HUES6 (cell line): ENCODE measurements at regions not wholly inside any gene's neighbourhood (a gene's known extent, or its start where the extent isn't known, plus 50 kb on each side); places are given as distances from the start of the nearest gene placed in this dataset.
"Not testable (repeated sequence)": the region's sequence is repeated elsewhere in the genome, so short reads cannot be mapped to it uniquely, and the experiment has no call there.

Source experiments
- H3K27ac ChIP-seq: 2 replicates; pipeline ENCODE4 v1.7.0; 2013; ENCODE audit warnings: low read depth, mild to moderate bottlenecking, low read length, inconsistent platforms
- H3K27me3 ChIP-seq: 2 replicates; pipeline ENCODE4 v1.6.1; 2013; ENCODE audit warnings: low read length; ENCODE audit not compliant: control insufficient read depth, insufficient read depth
- H3K36me3 ChIP-seq: 2 replicates; pipeline ENCODE4 v1.6.1; 2013; ENCODE audit warnings: low read length; ENCODE audit not compliant: control insufficient read depth, insufficient read depth
- H3K4me1 ChIP-seq: 2 replicates; pipeline ENCODE4 v1.6.1; 2013; ENCODE audit warnings: low read length; ENCODE audit not compliant: control insufficient read depth, insufficient read depth
- H3K4me3 ChIP-seq: 2 replicates; pipeline ENCODE4 v1.5.1; 2013; ENCODE audit warnings: low read depth, low read length
- H3K9ac ChIP-seq: one replicate; pipeline ENCODE4 v1.6.1; 2013; ENCODE audit warnings: mild to moderate bottlenecking, low read length
- H3K9me3 ChIP-seq: 2 replicates; pipeline ENCODE4 v1.6.1; 2013; ENCODE audit warnings: low read depth, low read length; ENCODE audit not compliant: control insufficient read depth, insufficient read depth

- Histone ChIP-seq H3K9me3 (peaks cover 3% of the 10 kb centered on the region; the same call in 1 of the 2 replicates), H3K4me3 (no peak overlapping the region), H3K9ac (no peak overlapping the region), H3K4me1 (no peaks in the 10 kb centered on the region), H3K27ac (no peak overlapping the region), H3K27me3 (peaks cover 22% of the 10 kb centered on the region), H3K36me3 (no peaks in the 10 kb centered on the region)
These were observed 260.5 kb downstream of the CDK5RAP2 start for GRCh38 chr9:120319452-120319851.

GRCh38 chr9:120315154-120315553 lies 264.8 kb downstream of the CDK5RAP2 start:
- Histone ChIP-seq H3K9me3 (peaks cover 10% of the 10 kb centered on the region; the same call in 1 of the 2 replicates), H3K4me3 (no peak overlapping the region), H3K27me3 (no peaks in the 10 kb centered on the region), H3K27ac (no peak overlapping the region), H3K4me1 (no peaks in the 10 kb centered on the region), H3K9ac (no peak overlapping the region), H3K36me3 (no peaks in the 10 kb centered on the region)

- no peaks in the 10 kb centered on the region for H3K27me3 ChIP-seq
- H3K36me3 ChIP-seq = no peaks in the 10 kb centered on the region
- no peak overlapping the region for H3K4me3 ChIP-seq
- H3K9ac ChIP-seq = no peak overlapping the region
- peaks cover 10% of the 10 kb centered on the region; the same call in 1 of the 2 replicates for H3K9me3 ChIP-seq
- H3K27ac ChIP-seq = no peak overlapping the region
- peaks cover 18% of the 10 kb centered on the region for H3K4me1 ChIP-seq
These were observed 267.9 kb downstream of the CDK5RAP2 start for GRCh38 chr9:120312031-120312430.

DNA sequence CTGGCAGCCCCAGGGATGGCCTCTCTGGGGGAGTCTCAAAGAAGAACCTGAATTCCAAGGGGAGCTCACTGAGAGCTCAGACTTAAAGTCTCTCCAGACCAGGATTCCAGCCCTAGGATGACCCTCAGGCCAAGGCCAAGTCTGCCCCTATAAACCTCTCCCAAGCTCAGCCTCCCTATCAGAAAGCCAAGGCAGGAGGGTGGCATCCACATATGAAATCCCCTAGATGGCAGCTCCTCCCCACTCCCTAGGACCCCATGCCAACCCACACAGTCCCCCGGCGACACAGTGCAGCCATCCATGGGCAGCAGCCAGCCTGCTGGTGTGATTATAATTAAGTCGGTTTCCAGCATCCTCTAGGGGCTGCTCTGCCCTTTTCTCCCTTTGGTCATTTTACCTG lies 269.9 kb downstream of the CDK5RAP2 start:
- H3K4me3 ChIP-seq = no peak overlapping the region
- peaks cover 18% of the 10 kb centered on the region for H3K4me1 ChIP-seq
- H3K9me3 ChIP-seq = peaks cover 8% of the 10 kb centered on the region; the same call in 1 of the 2 replicates
- no peak overlapping the region for H3K27ac ChIP-seq
- no peak overlapping the region for H3K9ac ChIP-seq
- no peaks in the 10 kb centered on the region for H3K36me3 ChIP-seq
- H3K27me3 ChIP-seq = no peaks in the 10 kb centered on the region

DNA sequence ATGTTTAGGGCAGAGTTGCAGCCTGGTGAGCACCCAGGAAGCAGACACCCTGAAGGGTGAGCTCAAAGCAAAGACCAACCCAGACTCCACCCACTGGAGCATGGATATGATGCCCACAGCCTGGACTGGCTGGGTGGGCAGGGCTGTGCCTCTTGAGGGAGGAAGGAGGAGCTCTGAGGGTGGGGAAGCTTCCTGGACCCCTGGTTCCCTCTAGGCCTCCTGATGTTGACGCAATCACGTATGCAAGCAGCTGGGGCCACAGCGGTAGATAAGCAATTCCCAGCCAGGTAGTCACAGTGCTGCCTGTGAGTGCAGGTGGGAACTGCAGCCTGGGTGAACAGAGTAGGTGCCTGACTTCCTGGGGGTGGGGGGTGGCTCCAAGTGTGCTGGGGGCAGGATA lies 271.5 kb downstream of the CDK5RAP2 start:
- H3K36me3 ChIP-seq = no peaks in the 10 kb centered on the region
- H3K27me3 ChIP-seq = no peaks in the 10 kb centered on the region
- no peak overlapping the region for H3K9ac ChIP-seq
- H3K4me1 ChIP-seq = peaks cover 18% of the 10 kb centered on the region
- no peak overlapping the region for H3K4me3 ChIP-seq
- no peaks in the 10 kb centered on the region for H3K9me3 ChIP-seq
- no peak overlapping the region for H3K27ac ChIP-seq

DNA sequence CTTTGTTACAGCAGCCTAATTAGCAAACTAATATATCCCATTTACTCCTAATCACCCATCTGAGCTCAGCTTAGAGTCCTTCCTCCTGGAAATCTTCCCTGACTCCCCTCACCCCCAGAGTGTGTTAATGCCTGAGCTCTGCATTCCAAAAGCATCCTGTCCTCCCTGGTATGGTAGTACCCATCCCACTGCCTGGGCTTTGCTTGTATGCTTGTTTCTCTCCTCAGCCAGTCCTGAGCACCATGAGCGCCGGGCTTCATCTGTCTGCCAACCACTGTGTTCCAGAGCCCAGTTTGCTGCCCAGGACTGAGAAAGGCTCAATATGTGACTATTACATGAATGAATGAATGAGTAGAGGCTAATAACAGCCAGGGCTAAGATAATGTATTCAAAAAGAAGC lies 272.4 kb downstream of the CDK5RAP2 start:
- Histone ChIP-seq H3K36me3 (no peaks in the 10 kb centered on the region), H3K9me3 (no peaks in the 10 kb centered on the region), H3K4me1 (peaks cover 18% of the 10 kb centered on the region), H3K27ac (no peak overlapping the region), H3K9ac (no peak overlapping the region), H3K4me3 (no peak overlapping the region), H3K27me3 (no peaks in the 10 kb centered on the region)

DNA sequence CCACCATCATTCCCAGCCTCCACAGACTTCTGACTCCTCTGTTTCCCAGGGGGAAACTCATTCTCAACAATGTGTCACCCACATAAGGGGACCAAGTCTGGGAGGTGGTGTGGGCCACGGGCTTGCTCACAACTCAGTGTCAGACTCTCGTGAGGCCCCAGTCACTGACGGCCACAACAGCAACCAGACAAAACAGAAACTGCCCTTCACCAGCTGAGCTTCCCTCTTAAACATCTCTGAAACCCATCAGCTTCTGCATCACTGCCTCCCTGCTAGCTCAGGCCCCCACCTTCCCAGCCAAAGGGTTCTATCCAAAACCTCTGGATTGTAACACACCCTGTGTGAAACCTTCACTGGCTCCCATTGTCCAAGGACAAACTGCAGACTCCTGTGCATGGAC lies 273.4 kb downstream of the CDK5RAP2 start:
- no peaks in the 10 kb centered on the region for H3K36me3 ChIP-seq
- H3K27me3 ChIP-seq = no peaks in the 10 kb centered on the region
- H3K9ac ChIP-seq = no peak overlapping the region
- H3K9me3 ChIP-seq = no peaks in the 10 kb centered on the region
- H3K4me1 ChIP-seq = peaks cover 18% of the 10 kb centered on the region
- no peak overlapping the region for H3K4me3 ChIP-seq
- no peak overlapping the region for H3K27ac ChIP-seq

DNA sequence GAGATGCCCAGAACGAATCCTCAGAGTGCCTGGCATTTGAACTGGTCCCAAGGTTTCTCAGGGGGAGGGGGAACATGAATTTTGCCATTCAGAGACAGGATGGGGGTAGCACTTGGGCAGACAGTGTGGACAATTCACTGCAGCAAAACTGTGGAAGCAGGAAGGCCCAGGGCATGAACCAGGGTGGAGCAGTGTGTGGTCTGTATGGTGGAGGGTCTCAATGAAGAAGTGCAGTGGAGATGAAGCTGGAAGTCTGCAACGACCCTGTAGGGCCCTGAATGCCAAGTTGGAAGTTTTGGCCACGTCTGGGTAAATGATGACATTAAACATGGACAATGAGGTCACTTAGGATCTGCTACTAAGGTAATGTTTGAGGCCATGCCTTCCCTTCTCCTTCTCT lies 273.9 kb downstream of the CDK5RAP2 start:
- Histone ChIP-seq H3K9me3 (no peaks in the 10 kb centered on the region), H3K27ac (no peak overlapping the region), H3K4me3 (no peak overlapping the region), H3K4me1 (peaks cover 18% of the 10 kb centered on the region), H3K36me3 (no peaks in the 10 kb centered on the region), H3K9ac (no peak overlapping the region), H3K27me3 (no peaks in the 10 kb centered on the region)

DNA sequence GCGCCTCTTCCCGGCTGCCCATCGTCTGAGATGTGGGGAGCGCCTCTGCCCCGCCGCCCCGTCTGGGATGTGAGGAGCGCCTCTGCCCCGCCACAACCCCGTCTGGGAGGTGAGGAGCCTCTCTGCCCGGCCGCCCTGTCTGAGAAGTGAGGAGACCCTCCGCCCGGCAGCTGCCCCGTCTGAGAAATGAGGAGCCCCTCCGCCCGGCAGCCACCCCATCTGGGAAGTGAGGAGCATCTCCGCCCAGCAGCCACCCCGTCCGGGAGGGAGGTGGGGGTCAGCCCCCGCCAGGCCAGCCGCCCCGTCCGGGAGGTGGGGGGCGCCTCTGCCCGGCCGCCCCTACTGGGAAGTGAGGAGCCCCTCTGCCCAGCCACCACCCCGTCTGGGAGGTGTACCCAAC lies 275.1 kb downstream of the CDK5RAP2 start:
- H3K4me1 ChIP-seq = peaks cover 18% of the 10 kb centered on the region
- H3K36me3 ChIP-seq, H3K9ac ChIP-seq: not testable (repeated sequence)

GRCh38 chr9:120303519-120303918 lies 276.4 kb downstream of the CDK5RAP2 start:
- Histone ChIP-seq H3K27ac (no peak overlapping the region), H3K36me3 (no peaks in the 10 kb centered on the region), H3K9ac (no peak overlapping the region), H3K4me1 (peaks cover 12% of the 10 kb centered on the region), H3K9me3 (no peaks in the 10 kb centered on the region), H3K27me3 (no peaks in the 10 kb centered on the region), H3K4me3 (no peak overlapping the region)

More for the DNA sequence above, 275.1 kb downstream of the CDK5RAP2 start:
- H3K9me3 ChIP-seq, H3K27ac ChIP-seq, H3K4me3 ChIP-seq, H3K27me3 ChIP-seq: not testable (repeated sequence)

GRCh38 chr9:120299785-120300184 lies 280.2 kb downstream of the CDK5RAP2 start:
- Histone ChIP-seq H3K27me3 (no peaks in the 10 kb centered on the region; the same call in 1 of the 2 replicates), H3K4me1 (no peaks in the 10 kb centered on the region), H3K9ac (no peak overlapping the region), H3K36me3 (no peaks in the 10 kb centered on the region), H3K27ac (no peak overlapping the region), H3K9me3 (no peaks in the 10 kb centered on the region), H3K4me3 (no peak overlapping the region)

GRCh38 chr9:120294003-120294402 lies 286.0 kb downstream of the CDK5RAP2 start:
- Histone ChIP-seq H3K27ac (no peak overlapping the region), H3K9me3 (no peaks in the 10 kb centered on the region), H3K9ac (no peak overlapping the region), H3K27me3 (no peaks in the 10 kb centered on the region; the same call in 1 of the 2 replicates), H3K36me3 (no peaks in the 10 kb centered on the region), H3K4me1 (no peaks in the 10 kb centered on the region), H3K4me3 (no peak overlapping the region)
